ENCODE measurements at regions not wholly inside any gene's neighbourhood (a gene's known extent, or its start where the extent isn't known, plus 50 kb on each side); places are given as distances from the start of the nearest gene placed in this dataset.

- Histone ChIP-seq H3K36me3 (replicated peaks; ENCODE audit: insufficient read depth, low read length) (no peaks in the 10 kb centered on the region), H3K4me1 (ENCODE audit: low read length) (no peaks in the 10 kb centered on the region), H3K9me3 (replicated peaks; ENCODE audit: insufficient read depth, low read length) (no peaks in the 10 kb centered on the region), H3K27me3 (replicated peaks; ENCODE audit: insufficient read depth, low read length) (no peaks in the 10 kb centered on the region), H3K4me2 (ENCODE audit: low read depth, low read length) (no peak overlapping the region), H4K20me1 (ENCODE audit: insufficient read depth, low read length) (no peaks in the 10 kb centered on the region), H3K27ac (ENCODE audit: low read length) (no peak overlapping the region), H3K79me2 (ENCODE audit: low read length) (no peaks in the 10 kb centered on the region), H3K9me2 (replicated peaks; ENCODE audit: insufficient read depth, low read length) (no peaks in the 10 kb centered on the region), H3K9ac (ENCODE audit: low read length) (no peak overlapping the region), H3K4me3 (ENCODE audit: low read length) (no peak overlapping the region), H3F3A (ENCODE audit: insufficient read depth, low read length) (no peaks in the 10 kb centered on the region), H2AFZ (ENCODE audit: low read length) (no peak overlapping the region)
- DNase-seq, result no peak
- TF ChIP-seq, protein P1, sequence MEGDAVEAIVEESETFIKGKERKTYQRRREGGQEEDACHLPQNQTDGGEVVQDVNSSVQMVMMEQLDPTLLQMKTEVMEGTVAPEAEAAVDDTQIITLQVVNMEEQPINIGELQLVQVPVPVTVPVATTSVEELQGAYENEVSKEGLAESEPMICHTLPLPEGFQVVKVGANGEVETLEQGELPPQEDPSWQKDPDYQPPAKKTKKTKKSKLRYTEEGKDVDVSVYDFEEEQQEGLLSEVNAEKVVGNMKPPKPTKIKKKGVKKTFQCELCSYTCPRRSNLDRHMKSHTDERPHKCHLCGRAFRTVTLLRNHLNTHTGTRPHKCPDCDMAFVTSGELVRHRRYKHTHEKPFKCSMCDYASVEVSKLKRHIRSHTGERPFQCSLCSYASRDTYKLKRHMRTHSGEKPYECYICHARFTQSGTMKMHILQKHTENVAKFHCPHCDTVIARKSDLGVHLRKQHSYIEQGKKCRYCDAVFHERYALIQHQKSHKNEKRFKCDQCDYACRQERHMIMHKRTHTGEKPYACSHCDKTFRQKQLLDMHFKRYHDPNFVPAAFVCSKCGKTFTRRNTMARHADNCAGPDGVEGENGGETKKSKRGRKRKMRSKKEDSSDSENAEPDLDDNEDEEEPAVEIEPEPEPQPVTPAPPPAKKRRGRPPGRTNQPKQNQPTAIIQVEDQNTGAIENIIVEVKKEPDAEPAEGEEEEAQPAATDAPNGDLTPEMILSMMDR (IDR thresholded peaks at IDR 0.05; ENCODE audit: low read length), result no peak
- TF ChIP-seq EZH2 (optimal IDR thresholded peaks at IDR 0.05; ENCODE audit: low read depth, low read length) (no peak), EZH2phosphoT487 (IDR thresholded peaks at IDR 0.05; ENCODE audit: low read length) (no peak)
These were observed 599.5 kb downstream of the PKHD1 start for GRCh38 chr6:51487937-51488336.

DNA sequence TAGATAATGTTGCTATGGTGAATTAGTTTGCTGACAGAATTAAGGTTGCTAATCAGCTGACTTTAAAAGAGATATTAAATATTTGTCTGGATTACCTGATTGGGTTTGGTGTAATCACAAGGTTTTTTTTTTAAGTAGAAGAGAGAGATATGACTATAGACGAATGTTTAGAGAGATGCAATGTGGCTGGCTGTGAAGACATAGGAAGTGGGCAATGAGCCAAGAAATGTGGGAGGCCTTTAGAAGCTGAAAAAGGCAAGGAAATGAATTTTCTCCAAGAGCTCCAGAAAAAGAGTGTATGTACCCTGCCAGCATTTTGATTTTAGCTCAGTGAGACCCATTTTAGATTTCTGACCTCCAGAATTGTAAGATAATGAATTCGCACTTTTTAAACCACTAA, 598.3 kb downstream of the PKHD1 start:
- H3K9me2 ChIP-seq (replicated peaks; ENCODE audit: insufficient read depth, low read length), result no peaks in the 10 kb centered on the region
- H3K27ac ChIP-seq (ENCODE audit: low read length), result no peak overlapping the region
- TF ChIP-seq, protein P1 (IDR thresholded peaks at IDR 0.05; ENCODE audit: low read length), result no peak
- TF ChIP-seq EZH2phosphoT487 (IDR thresholded peaks at IDR 0.05; ENCODE audit: low read length) (no peak), EZH2 (optimal IDR thresholded peaks at IDR 0.05; ENCODE audit: low read depth, low read length) (no peak)
- no peak for DNase-seq
- H3K4me2 ChIP-seq (ENCODE audit: low read depth, low read length), result no peak overlapping the region
- no peaks in the 10 kb centered on the region for H3K27me3 ChIP-seq (replicated peaks; ENCODE audit: insufficient read depth, low read length)
- no peak overlapping the region for H2AFZ ChIP-seq (ENCODE audit: low read length)
- no peaks in the 10 kb centered on the region for H4K20me1 ChIP-seq (ENCODE audit: insufficient read depth, low read length)
- H3K4me3 ChIP-seq (ENCODE audit: low read length), result no peak overlapping the region
- no peaks in the 10 kb centered on the region for H3F3A ChIP-seq (ENCODE audit: insufficient read depth, low read length)
- H3K36me3 ChIP-seq (replicated peaks; ENCODE audit: insufficient read depth, low read length), result no peaks in the 10 kb centered on the region
- H3K9ac ChIP-seq (ENCODE audit: low read length), result no peak overlapping the region
- H3K9me3 ChIP-seq (replicated peaks; ENCODE audit: insufficient read depth, low read length), result no peaks in the 10 kb centered on the region
- no peaks in the 10 kb centered on the region for H3K79me2 ChIP-seq (ENCODE audit: low read length)
- H3K4me1 ChIP-seq (ENCODE audit: low read length), result no peaks in the 10 kb centered on the region

- Histone ChIP-seq H3K4me3 (ENCODE audit: low read length) (no peak overlapping the region), H3K9me2 (replicated peaks; ENCODE audit: insufficient read depth, low read length) (no peaks in the 10 kb centered on the region), H3K4me2 (ENCODE audit: low read depth, low read length) (no peak overlapping the region), H3K27ac (ENCODE audit: low read length) (no peak overlapping the region), H3K27me3 (replicated peaks; ENCODE audit: insufficient read depth, low read length) (no peaks in the 10 kb centered on the region), H3K79me2 (ENCODE audit: low read length) (no peaks in the 10 kb centered on the region), H4K20me1 (ENCODE audit: insufficient read depth, low read length) (no peaks in the 10 kb centered on the region), H3K9ac (ENCODE audit: low read length) (no peak overlapping the region), H3F3A (ENCODE audit: insufficient read depth, low read length) (no peaks in the 10 kb centered on the region), H2AFZ (ENCODE audit: low read length) (no peak overlapping the region), H3K4me1 (ENCODE audit: low read length) (no peaks in the 10 kb centered on the region), H3K9me3 (replicated peaks; ENCODE audit: insufficient read depth, low read length) (no peaks in the 10 kb centered on the region), H3K36me3 (replicated peaks; ENCODE audit: insufficient read depth, low read length) (no peaks in the 10 kb centered on the region)
- DNase-seq, result no peak
- TF ChIP-seq EZH2phosphoT487 (IDR thresholded peaks at IDR 0.05; ENCODE audit: low read length) (no peak), EZH2 (optimal IDR thresholded peaks at IDR 0.05; ENCODE audit: low read depth, low read length) (no peak)
- TF ChIP-seq, protein P1 (IDR thresholded peaks at IDR 0.05; ENCODE audit: low read length), result no peak
These were observed 597.3 kb downstream of the PKHD1 start for GRCh38 chr6:51490101-51490500.
